SW480 (cell line): ENCODE measurements at regions not wholly inside any gene's neighbourhood (a gene's known extent, or its start where the extent isn't known, plus 50 kb on each side); places are given as distances from the start of the nearest gene placed in this dataset.

Experiments used
- DNase-seq: peaks from one replicate; pipeline ENCODE4 v3.0.0-alpha.2; 2016; ENCODE audit warnings: low spot score

- DNase-seq = no peak
Measured at GRCh38 chr9:96038271-96038670, 162.8 kb downstream of the ERCC6L2 start.

- no peak for DNase-seq
Measured at GRCh38 chr9:96034553-96035122, 159.1 kb downstream of the ERCC6L2 start.

- no peak for DNase-seq
Measured at GRCh38 chr9:96033896-96034295, 158.4 kb downstream of the ERCC6L2 start.

- no peak for DNase-seq
Measured at GRCh38 chr9:96031916-96032534, 156.5 kb downstream of the ERCC6L2 start.

- DNase-seq = no peak
Measured at GRCh38 chr9:96031366-96031824, 155.9 kb downstream of the ERCC6L2 start.

GRCh38 chr9:96029722-96030530 lies 154.4 kb downstream of the ERCC6L2 start:
- no peak for DNase-seq

GRCh38 chr9:96027251-96028131 lies 152.0 kb downstream of the ERCC6L2 start:
- no peak for DNase-seq

GRCh38 chr9:96026655-96027213 lies 151.2 kb downstream of the ERCC6L2 start:
- DNase-seq = no peak

- no peak for DNase-seq
Measured at GRCh38 chr9:96025995-96026602, 150.6 kb downstream of the ERCC6L2 start.

- no peak for DNase-seq
Measured at GRCh38 chr9:96023486-96023885, 148.0 kb downstream of the ERCC6L2 start.

GRCh38 chr9:96022445-96023051 lies 147.1 kb downstream of the ERCC6L2 start:
- no peak for DNase-seq

GRCh38 chr9:96021551-96022444 lies 146.3 kb downstream of the ERCC6L2 start:
- DNase-seq = no peak

GRCh38 chr9:96020792-96021550 lies 145.5 kb downstream of the ERCC6L2 start:
- DNase-seq = peak; percentile 40

- DNase-seq = peak; percentile 5
Measured at GRCh38 chr9:96020300-96020791, 144.9 kb downstream of the ERCC6L2 start.
